Neural crest cell (in vitro differentiated cells): ENCODE measurements at regions not wholly inside any gene's neighbourhood (a gene's known extent, or its start where the extent isn't known, plus 50 kb on each side); places are given as distances from the start of the nearest gene placed in this dataset.
"Not testable (repeated sequence)": the region's sequence is repeated elsewhere in the genome, so short reads cannot be mapped to it uniquely, and the experiment has no call there.

Source experiments
- DNase-seq: peaks from one replicate; pipeline ENCODE4 v3.0.0; 2021; ENCODE audit warnings: low read depth, mixed read lengths, low spot score
- H3K27ac Mint-ChIP-seq: one replicate; pipeline ENCODE4 v1.8.0; 2021; ENCODE audit warnings: mild to moderate bottlenecking, mixed read lengths; ENCODE audit not compliant: unreplicated experiment
- H3K27me3 Mint-ChIP-seq: 2 replicates; pipeline ENCODE4 v1.8.0; 2021; ENCODE audit warnings: low read depth, mild to moderate bottlenecking, mixed read lengths
- H3K36me3 Mint-ChIP-seq: 2 replicates; pipeline ENCODE4 v1.8.0; 2021; ENCODE audit warnings: low read depth, mild to moderate bottlenecking, mixed read lengths
- H3K4me1 Mint-ChIP-seq: 2 replicates; pipeline ENCODE4 v1.8.0; 2021; ENCODE audit warnings: mixed read lengths
- H3K4me3 Mint-ChIP-seq: one replicate; pipeline ENCODE4 v1.8.0; 2021; ENCODE audit warnings: mild to moderate bottlenecking, mixed read lengths
- H3K9me3 Mint-ChIP-seq: 2 replicates; pipeline ENCODE4 v1.8.0; 2021; ENCODE audit warnings: mixed read lengths
- TF ChIP-seq, protein P1 (sequence below): fragments of 200-600 bp; sonication (generic); conservative IDR thresholded peaks from 2 replicates; pipeline ENCODE4 v1.5.0; 2021; ENCODE audit warnings: antibody characterized with exemption, mild to moderate bottlenecking

DNA sequence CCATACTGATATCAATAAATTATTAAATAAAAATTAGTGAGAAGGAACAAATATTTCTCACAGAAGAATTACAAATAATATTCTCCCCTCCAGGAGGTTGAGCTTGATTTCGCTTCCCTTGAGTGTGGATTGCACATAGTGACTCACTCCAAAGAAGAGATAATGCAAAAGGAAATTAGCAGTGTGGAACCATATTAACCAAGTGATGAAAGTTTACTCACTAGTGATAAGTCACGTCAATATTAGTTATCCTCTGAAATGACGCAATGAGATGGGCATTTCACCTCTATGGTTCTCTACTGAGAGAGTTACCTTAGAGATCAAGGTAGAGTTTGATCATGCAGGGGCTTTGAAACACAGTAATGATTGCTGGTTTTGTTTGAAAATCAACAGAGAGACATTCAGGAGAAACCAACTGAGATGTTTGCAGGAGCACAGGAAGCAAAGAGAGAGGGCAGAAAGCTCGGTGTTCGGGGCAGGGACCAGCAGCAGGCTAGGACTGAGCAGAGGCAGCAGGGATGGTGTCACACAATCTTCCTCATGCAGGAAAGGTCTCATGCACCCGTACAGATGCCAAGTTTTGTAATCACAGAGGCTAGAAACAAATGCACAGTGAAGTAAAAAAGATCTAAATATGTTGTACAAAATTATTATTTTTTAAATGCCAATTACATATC, 634.5 kb downstream of the QKI start:
- no peak overlapping the region for H3K27ac Mint-ChIP-seq
- peaks cover 9% of the 10 kb centered on the region for H3K36me3 Mint-ChIP-seq
- H3K4me1 Mint-ChIP-seq: peaks cover 5% of the 10 kb centered on the region
- no peak overlapping the region for H3K4me3 Mint-ChIP-seq
- no peak for DNase-seq
- peaks cover 13% of the 10 kb centered on the region for H3K9me3 Mint-ChIP-seq
- TF ChIP-seq, protein P1, sequence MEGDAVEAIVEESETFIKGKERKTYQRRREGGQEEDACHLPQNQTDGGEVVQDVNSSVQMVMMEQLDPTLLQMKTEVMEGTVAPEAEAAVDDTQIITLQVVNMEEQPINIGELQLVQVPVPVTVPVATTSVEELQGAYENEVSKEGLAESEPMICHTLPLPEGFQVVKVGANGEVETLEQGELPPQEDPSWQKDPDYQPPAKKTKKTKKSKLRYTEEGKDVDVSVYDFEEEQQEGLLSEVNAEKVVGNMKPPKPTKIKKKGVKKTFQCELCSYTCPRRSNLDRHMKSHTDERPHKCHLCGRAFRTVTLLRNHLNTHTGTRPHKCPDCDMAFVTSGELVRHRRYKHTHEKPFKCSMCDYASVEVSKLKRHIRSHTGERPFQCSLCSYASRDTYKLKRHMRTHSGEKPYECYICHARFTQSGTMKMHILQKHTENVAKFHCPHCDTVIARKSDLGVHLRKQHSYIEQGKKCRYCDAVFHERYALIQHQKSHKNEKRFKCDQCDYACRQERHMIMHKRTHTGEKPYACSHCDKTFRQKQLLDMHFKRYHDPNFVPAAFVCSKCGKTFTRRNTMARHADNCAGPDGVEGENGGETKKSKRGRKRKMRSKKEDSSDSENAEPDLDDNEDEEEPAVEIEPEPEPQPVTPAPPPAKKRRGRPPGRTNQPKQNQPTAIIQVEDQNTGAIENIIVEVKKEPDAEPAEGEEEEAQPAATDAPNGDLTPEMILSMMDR: no peak
- no peaks in the 10 kb centered on the region for H3K27me3 Mint-ChIP-seq

DNA sequence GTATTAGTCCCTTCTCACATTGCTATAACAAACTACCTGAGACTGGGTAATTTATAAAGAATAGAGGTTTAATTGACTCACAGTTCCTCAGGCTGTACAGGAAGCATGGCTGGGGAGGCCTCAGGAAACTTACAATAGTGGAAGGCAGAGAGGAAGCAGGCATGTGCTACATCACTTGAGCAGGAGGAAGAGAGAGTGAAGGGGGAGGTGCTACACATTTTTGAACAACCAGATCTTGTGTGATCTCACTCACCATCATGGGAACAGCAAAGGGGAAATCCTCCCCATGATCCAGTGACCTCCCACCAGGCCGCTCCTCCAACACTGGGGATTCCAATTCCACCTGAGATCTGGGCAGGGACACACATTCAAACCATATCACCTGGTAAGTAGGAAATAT, 630.6 kb downstream of the QKI start:
- DNase-seq: no peak
- peaks cover 28% of the 10 kb centered on the region for H3K36me3 Mint-ChIP-seq
- H3K9me3 Mint-ChIP-seq: peaks cover 12% of the 10 kb centered on the region
- peaks cover 5% of the 10 kb centered on the region for H3K4me1 Mint-ChIP-seq
- no peak overlapping the region for H3K27ac Mint-ChIP-seq
- TF ChIP-seq, protein P1: no peak
- H3K4me3 Mint-ChIP-seq: no peak overlapping the region
- no peaks in the 10 kb centered on the region for H3K27me3 Mint-ChIP-seq

DNA sequence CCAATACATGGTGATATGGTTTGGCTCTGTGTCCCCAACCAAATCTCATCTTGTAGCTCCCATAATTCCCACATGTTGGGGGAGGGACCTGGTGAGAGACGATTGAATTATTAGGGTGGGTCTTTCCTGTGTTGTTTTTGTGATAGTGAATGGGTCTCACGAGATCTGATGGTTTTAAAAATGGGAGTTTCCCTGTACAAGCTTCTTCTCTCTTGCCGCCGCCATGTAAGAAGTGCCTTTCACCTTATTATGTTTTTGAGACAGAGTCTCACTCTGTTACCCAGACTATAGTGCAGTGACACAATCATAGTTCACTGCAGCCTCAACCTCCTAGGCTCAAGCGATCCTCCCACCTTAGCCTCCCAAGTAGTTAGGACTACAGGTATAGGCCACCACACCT, 629.1 kb downstream of the QKI start:
- H3K27ac Mint-ChIP-seq, H3K4me1 Mint-ChIP-seq: not testable (repeated sequence)

DNA sequence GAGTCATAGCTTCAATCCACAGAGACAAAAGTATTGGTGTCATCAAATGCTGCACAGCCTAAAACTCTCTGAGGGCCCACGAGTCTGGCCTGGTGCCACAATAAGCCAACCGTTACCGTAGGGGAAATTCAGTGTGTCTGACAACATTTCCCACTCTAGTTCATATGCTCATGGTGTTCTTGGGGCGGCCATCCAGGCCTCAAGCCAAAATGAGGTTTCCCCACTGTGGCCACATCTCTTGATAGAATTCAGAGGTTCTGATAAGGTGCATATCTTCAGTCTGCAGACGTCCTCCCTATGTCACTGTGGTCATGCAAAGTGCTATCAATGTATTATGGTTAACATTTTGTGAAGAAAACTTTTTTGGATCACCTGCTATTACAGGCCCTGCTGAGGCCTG, 627.7 kb downstream of the QKI start:
- Mint-ChIP-seq H3K27ac (no peak overlapping the region), H3K27me3 (no peaks in the 10 kb centered on the region), H3K36me3 (peaks cover 23% of the 10 kb centered on the region), H3K4me3 (no peak overlapping the region), H3K9me3 (peaks cover 9% of the 10 kb centered on the region), H3K4me1 (peaks cover 11% of the 10 kb centered on the region)
- TF ChIP-seq, protein P1: no peak
- DNase-seq: no peak

More for the DNA sequence above, 629.1 kb downstream of the QKI start:
- H3K4me3 Mint-ChIP-seq, H3K27me3 Mint-ChIP-seq, DNase-seq: not testable (repeated sequence)
- Mint-ChIP-seq H3K36me3 (peaks cover 28% of the 10 kb centered on the region), H3K9me3 (peaks cover 12% of the 10 kb centered on the region)

DNA sequence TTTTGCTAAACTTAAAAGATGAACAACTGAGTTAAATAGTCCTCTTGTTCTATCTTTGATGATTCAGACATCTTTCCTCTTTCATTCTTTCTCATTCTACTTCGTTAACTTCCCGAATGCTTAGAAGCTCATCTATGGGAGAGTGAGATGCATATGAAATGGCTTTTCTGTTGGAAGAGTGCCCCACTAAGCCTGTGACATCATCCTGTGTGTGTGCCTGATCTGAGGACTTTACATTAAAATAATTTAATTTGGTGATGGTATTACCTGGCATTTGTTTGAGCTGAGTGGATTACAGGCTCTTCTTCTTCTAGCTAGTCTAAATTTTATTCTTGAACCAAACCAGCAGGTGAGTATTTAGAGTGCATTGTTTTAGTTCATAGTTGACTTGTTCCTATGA, 626.5 kb downstream of the QKI start:
- Mint-ChIP-seq H3K4me1 (peaks cover 22% of the 10 kb centered on the region), H3K27ac (no peak overlapping the region), H3K27me3 (no peaks in the 10 kb centered on the region), H3K9me3 (peaks cover 9% of the 10 kb centered on the region), H3K36me3 (peaks cover 23% of the 10 kb centered on the region), H3K4me3 (no peak overlapping the region)
- no peak for DNase-seq
- TF ChIP-seq, protein P1: no peak

DNA sequence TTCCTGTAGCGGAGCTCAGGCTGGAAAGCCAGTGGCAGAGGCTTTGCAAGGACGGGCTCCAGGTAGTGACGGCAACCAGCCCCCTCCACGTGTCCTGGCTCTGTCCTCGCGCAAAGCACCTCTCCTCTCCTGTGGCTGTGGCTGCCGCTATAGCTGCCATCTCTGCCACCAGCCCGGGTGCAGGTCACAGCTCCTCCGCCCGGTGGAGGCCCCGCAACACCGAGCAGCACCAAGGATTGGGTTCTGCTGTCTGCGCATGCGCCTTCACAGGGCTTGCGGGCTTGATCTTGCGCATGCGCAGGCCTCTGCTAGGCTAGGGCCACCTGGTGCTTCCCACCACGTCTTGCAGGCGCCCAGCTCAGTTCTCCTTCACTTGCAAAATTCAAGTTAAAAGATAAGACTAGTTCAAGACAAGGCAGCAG, 625.4 kb downstream of the QKI start:
- no peak overlapping the region for H3K4me3 Mint-ChIP-seq
- H3K27me3 Mint-ChIP-seq: no peaks in the 10 kb centered on the region
- H3K36me3 Mint-ChIP-seq: peaks cover 20% of the 10 kb centered on the region
- peaks cover 9% of the 10 kb centered on the region for H3K9me3 Mint-ChIP-seq
- peak overlapping the region; percentile 40 for H3K27ac Mint-ChIP-seq
- DNase-seq: no peak
- TF ChIP-seq, protein P1: no peak
- peaks cover 22% of the 10 kb centered on the region for H3K4me1 Mint-ChIP-seq
